ENCODE measurements at regions not wholly inside any gene's neighbourhood (a gene's known extent, or its start where the extent isn't known, plus 50 kb on each side); places are given as distances from the start of the nearest gene placed in this dataset.
A peak's percentile ranks its signal among the peaks of the same experiment; 100 is the strongest.

GRCh38 chr3:72352176-72352575 lies 496.1 kb downstream of the SHQ1 start:
- Histone ChIP-seq H3K36me3 (replicated peaks in 1 of 2; ENCODE audit: control insufficient read depth in 2 of 2, insufficient read depth in 2 of 2, low read length in 2 of 2) (no peaks in the 10 kb centered on the region), H2BK15ac (ENCODE audit: low read length) (no peak overlapping the region), H3K18ac (ENCODE audit: low read length) (no peak overlapping the region), H3K79me1 (ENCODE audit: low read depth, low read length) (no peaks in the 10 kb centered on the region), H2BK5ac (ENCODE audit: low read length) (no peak overlapping the region), H3K27ac (replicated peaks; ENCODE audit: low read length) (no peak overlapping the region), H4K8ac (ENCODE audit: low read depth, low read length) (no peak overlapping the region), H3K4me3 (ENCODE audit: low read length in 2 of 2) (no peak overlapping the region), H2BK12ac (ENCODE audit: low read length) (no peak overlapping the region), H3K9me3 (replicated peaks in 1 of 2; ENCODE audit: control insufficient read depth in 2 of 2, insufficient read depth in 1 of 2, low read depth in 1 of 2, low read length in 2 of 2) (no peaks in the 10 kb centered on the region), H3K4ac (ENCODE audit: low read length) (no peak overlapping the region), H2AFZ (ENCODE audit: low read length) (no peak overlapping the region), H3K4me1 (ENCODE audit: control insufficient read depth in 2 of 2, insufficient read depth in 1 of 2, low read depth in 1 of 2, low read length in 2 of 2) (peaks cover 0 to 3% of the 10 kb centered on the region in 2 donors), H2AK5ac (ENCODE audit: low read depth, low read length) (no peak overlapping the region), H3K9ac (ENCODE audit: low read depth, low read length, poor library complexity) (peak overlapping the region; percentile 65), H3K4me2 (ENCODE audit: insufficient read depth, low read length, poor library complexity, severe bottlenecking) (no peak overlapping the region), H3K27me3 (ENCODE audit: control insufficient read depth in 3 of 3, insufficient read depth in 3 of 3, low read depth in 1 of 3, low read length in 3 of 3) (peaks cover 0 to 42% (median 0%) of the 10 kb centered on the region in 3 experiments), H3K14ac (ENCODE audit: low read length) (no peak overlapping the region), H3K23ac (ENCODE audit: low read depth, low read length, poor library complexity) (no peak overlapping the region), H2BK120ac (ENCODE audit: low read depth, low read length) (no peak overlapping the region), H4K91ac (ENCODE audit: low read depth, low read length, poor library complexity) (no peak overlapping the region)
- DNase-seq (ENCODE audit: low spot score), result no peak
- no CpG with 5 or more reads among the region's 5 CpGs for WGBS, 2 donors (ENCODE audit: extremely low coverage in 2 of 2, insufficient read length in 2 of 2, insufficient replicate concordance in 1 of 2)

GRCh38 chr3:72351536-72351935 lies 496.7 kb downstream of the SHQ1 start:
- no peak overlapping the region for H3K23ac ChIP-seq (ENCODE audit: low read depth, low read length, poor library complexity)
- no CpG with 5 or more reads among the region's 9 CpGs for WGBS, 2 donors (ENCODE audit: extremely low coverage in 2 of 2, insufficient read length in 2 of 2, insufficient replicate concordance in 1 of 2)
- peaks cover 0 to 3% of the 10 kb centered on the region in 2 donors for H3K4me1 ChIP-seq (ENCODE audit: control insufficient read depth in 2 of 2, insufficient read depth in 1 of 2, low read depth in 1 of 2, low read length in 2 of 2)

GRCh38 chr3:72350761-72351505 lies 497.3 kb downstream of the SHQ1 start:
- Histone ChIP-seq H3K36me3 (replicated peaks in 1 of 2; ENCODE audit: control insufficient read depth in 2 of 2, insufficient read depth in 2 of 2, low read length in 2 of 2) (no peaks in the 10 kb centered on the region), H3K27me3 (ENCODE audit: control insufficient read depth in 3 of 3, insufficient read depth in 3 of 3, low read depth in 1 of 3, low read length in 3 of 3) (peaks cover 0 to 52% (median 0%) of the 10 kb centered on the region in 3 experiments), H3K9ac (ENCODE audit: low read depth, low read length, poor library complexity) (peak overlapping the region; percentile 25), H3K4me2 (ENCODE audit: insufficient read depth, low read length, poor library complexity, severe bottlenecking) (no peak overlapping the region), H2AFZ (ENCODE audit: low read length) (no peak overlapping the region), H3K18ac (ENCODE audit: low read length) (peak overlapping the region; percentile 24), H2BK120ac (ENCODE audit: low read depth, low read length) (no peak overlapping the region), H3K4ac (ENCODE audit: low read length) (no peak overlapping the region), H4K8ac (ENCODE audit: low read depth, low read length) (no peak overlapping the region), H2BK5ac (ENCODE audit: low read length) (no peak overlapping the region), H3K79me1 (ENCODE audit: low read depth, low read length) (no peaks in the 10 kb centered on the region), H2BK12ac (ENCODE audit: low read length) (no peak overlapping the region), H3K27ac (replicated peaks; ENCODE audit: low read length) (no peak overlapping the region), H3K4me3 (ENCODE audit: low read length in 2 of 2) (no peak overlapping the region), H3K4me1 (ENCODE audit: control insufficient read depth in 2 of 2, insufficient read depth in 1 of 2, low read depth in 1 of 2, low read length in 2 of 2) (peaks cover 0 to 3% of the 10 kb centered on the region in 2 donors), H2AK5ac (ENCODE audit: low read depth, low read length) (peak overlapping the region; percentile 67), H4K91ac (ENCODE audit: low read depth, low read length, poor library complexity) (no peak overlapping the region), H2BK15ac (ENCODE audit: low read length) (no peak overlapping the region), H3K14ac (ENCODE audit: low read length) (no peak overlapping the region), H3K9me3 (replicated peaks in 1 of 2; ENCODE audit: control insufficient read depth in 2 of 2, insufficient read depth in 1 of 2, low read depth in 1 of 2, low read length in 2 of 2) (no peaks in the 10 kb centered on the region), H3K23ac (ENCODE audit: low read depth, low read length, poor library complexity) (no peak overlapping the region)
- DNase-seq (ENCODE audit: low spot score), result no peak
- WGBS, 2 donors (ENCODE audit: extremely low coverage in 2 of 2, insufficient read length in 2 of 2, insufficient replicate concordance in 1 of 2), result no CpG with 5 or more reads among the region's 15 CpGs

More at GRCh38 chr3:72351536-72351935, 496.7 kb downstream of the SHQ1 start:
- H2AK5ac ChIP-seq (ENCODE audit: low read depth, low read length), result no peak overlapping the region
- no peak overlapping the region for H3K14ac ChIP-seq (ENCODE audit: low read length)
- H2BK15ac ChIP-seq (ENCODE audit: low read length), result no peak overlapping the region
- no peak overlapping the region for H2BK120ac ChIP-seq (ENCODE audit: low read depth, low read length)
- H3K4ac ChIP-seq (ENCODE audit: low read length), result no peak overlapping the region
- no peak for DNase-seq (ENCODE audit: low spot score)
- no peak overlapping the region for H3K4me3 ChIP-seq (ENCODE audit: low read length in 2 of 2)
- no peak overlapping the region for H3K4me2 ChIP-seq (ENCODE audit: insufficient read depth, low read length, poor library complexity, severe bottlenecking)
- no peaks in the 10 kb centered on the region for H3K36me3 ChIP-seq (replicated peaks in 1 of 2; ENCODE audit: control insufficient read depth in 2 of 2, insufficient read depth in 2 of 2, low read length in 2 of 2)
- H3K18ac ChIP-seq (ENCODE audit: low read length), result no peak overlapping the region
- H2BK12ac ChIP-seq (ENCODE audit: low read length), result no peak overlapping the region
- no peaks in the 10 kb centered on the region for H3K79me1 ChIP-seq (ENCODE audit: low read depth, low read length)
- H4K91ac ChIP-seq (ENCODE audit: low read depth, low read length, poor library complexity), result no peak overlapping the region
- H4K8ac ChIP-seq (ENCODE audit: low read depth, low read length), result no peak overlapping the region
- peaks cover 0 to 46% (median 0%) of the 10 kb centered on the region in 3 experiments for H3K27me3 ChIP-seq (ENCODE audit: control insufficient read depth in 3 of 3, insufficient read depth in 3 of 3, low read depth in 1 of 3, low read length in 3 of 3)
- H2BK5ac ChIP-seq (ENCODE audit: low read length), result no peak overlapping the region
- no peak overlapping the region for H3K9ac ChIP-seq (ENCODE audit: low read depth, low read length, poor library complexity)
- H2AFZ ChIP-seq (ENCODE audit: low read length), result no peak overlapping the region
- no peak overlapping the region for H3K27ac ChIP-seq (replicated peaks; ENCODE audit: low read length)
- H3K9me3 ChIP-seq (replicated peaks in 1 of 2; ENCODE audit: control insufficient read depth in 2 of 2, insufficient read depth in 1 of 2, low read depth in 1 of 2, low read length in 2 of 2), result no peaks in the 10 kb centered on the region

- no peak overlapping the region for H3K27ac ChIP-seq (replicated peaks; ENCODE audit: low read length)
- H4K91ac ChIP-seq (ENCODE audit: low read depth, low read length, poor library complexity), result no peak overlapping the region
Measured at GRCh38 chr3:72348357-72348756, 499.9 kb downstream of the SHQ1 start.

More at GRCh38 chr3:72348357-72348756, 499.9 kb downstream of the SHQ1 start:
- H3K4me2 ChIP-seq (ENCODE audit: insufficient read depth, low read length, poor library complexity, severe bottlenecking), result no peak overlapping the region
- H2BK5ac ChIP-seq (ENCODE audit: low read length), result no peak overlapping the region
- no peak overlapping the region for H2BK12ac ChIP-seq (ENCODE audit: low read length)
- no peaks in the 10 kb centered on the region for H3K79me1 ChIP-seq (ENCODE audit: low read depth, low read length)
- H4K8ac ChIP-seq (ENCODE audit: low read depth, low read length), result no peak overlapping the region
- no peak overlapping the region for H3K4ac ChIP-seq (ENCODE audit: low read length)
- H2AFZ ChIP-seq (ENCODE audit: low read length), result no peak overlapping the region
- no peak overlapping the region for H2BK120ac ChIP-seq (ENCODE audit: low read depth, low read length)
- no peak overlapping the region for H3K18ac ChIP-seq (ENCODE audit: low read length)
- no peaks in the 10 kb centered on the region for H3K36me3 ChIP-seq (replicated peaks in 1 of 2; ENCODE audit: control insufficient read depth in 2 of 2, insufficient read depth in 2 of 2, low read length in 2 of 2)
- no peaks in the 10 kb centered on the region for H3K9me3 ChIP-seq (replicated peaks in 1 of 2; ENCODE audit: control insufficient read depth in 2 of 2, insufficient read depth in 1 of 2, low read depth in 1 of 2, low read length in 2 of 2)
- H2BK15ac ChIP-seq (ENCODE audit: low read length), result no peak overlapping the region
- peaks cover 0 to 3% of the 10 kb centered on the region in 2 donors for H3K4me1 ChIP-seq (ENCODE audit: control insufficient read depth in 2 of 2, insufficient read depth in 1 of 2, low read depth in 1 of 2, low read length in 2 of 2)
- no peak overlapping the region for H2AK5ac ChIP-seq (ENCODE audit: low read depth, low read length)
- H3K14ac ChIP-seq (ENCODE audit: low read length), result no peak overlapping the region
- no peak overlapping the region for H3K23ac ChIP-seq (ENCODE audit: low read depth, low read length, poor library complexity)
- no peak overlapping the region for H3K4me3 ChIP-seq (ENCODE audit: low read length in 2 of 2)
- H3K9ac ChIP-seq (ENCODE audit: low read depth, low read length, poor library complexity), result no peak overlapping the region
- DNase-seq (ENCODE audit: low spot score), result no peak
- peaks cover 0 to 51% (median 0%) of the 10 kb centered on the region in 3 experiments for H3K27me3 ChIP-seq (ENCODE audit: control insufficient read depth in 3 of 3, insufficient read depth in 3 of 3, low read depth in 1 of 3, low read length in 3 of 3)

Measured in neuronal stem cell (in vitro differentiated cells).